ENCODE measurements at regions not wholly inside any gene's neighbourhood (a gene's known extent, or its start where the extent isn't known, plus 50 kb on each side); places are given as distances from the start of the nearest gene placed in this dataset.

DNA sequence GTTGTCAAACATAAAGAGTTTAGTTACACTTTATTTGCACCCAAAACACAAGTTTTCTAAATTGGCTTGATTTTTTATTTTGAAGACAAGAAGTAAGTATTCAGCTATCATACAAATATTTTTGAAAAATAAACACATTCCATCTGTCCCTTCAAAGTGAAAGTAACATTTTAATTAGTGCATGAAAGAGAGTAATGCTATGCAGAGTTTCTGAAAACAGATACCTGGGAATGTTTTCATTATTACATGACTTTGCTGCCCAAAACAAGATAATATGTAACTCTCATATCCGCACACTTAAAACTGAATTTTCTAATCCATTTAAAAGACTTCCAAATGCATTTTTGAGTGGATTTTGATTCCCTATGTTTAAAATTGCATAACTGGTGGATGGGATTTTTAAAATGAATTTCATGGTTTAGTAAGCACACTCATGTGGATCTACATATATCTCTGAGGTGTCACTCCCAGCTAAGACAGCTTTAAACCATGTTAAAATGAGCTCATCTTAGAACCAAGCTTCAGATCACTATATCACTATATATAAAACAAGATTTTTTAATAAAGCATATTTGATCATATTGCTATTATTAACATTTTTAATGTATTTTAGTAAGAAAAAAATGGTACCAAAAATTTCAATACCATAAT, 127.5 kb downstream of the ATPSCKMT start:
- H3K4me3 ChIP-seq (replicated peaks in 1 of 3; ENCODE audit: insufficient read depth in 1 of 3, low read depth in 2 of 3, low read length in 3 of 3): no peak overlapping the region
- ChIA-PET CTCF (ENCODE audit: low intra/inter-chr PET ratio, low total read pairs) (no interaction called here), POLR2A (no interaction called here)
- H3K9me3 ChIP-seq (ENCODE audit: low read length): no peaks in the 10 kb centered on the region
- 46% methylated on average over 1 of the region's 1 CpG for WGBS (ENCODE audit: low lambda C conversion rate)
- no peaks in the 10 kb centered on the region for H3K36me3 ChIP-seq (replicated peaks in 1 of 2; ENCODE audit: control insufficient read depth in 1 of 2, insufficient read depth in 2 of 2, low read length in 2 of 2)
- intact Hi-C loops (cut with micrococcal nuclease; ENCODE audit: unreplicated experiment): no loop called here
- H3K27ac ChIP-seq (ENCODE audit: extremely low read length, insufficient read depth, low read length): no peak overlapping the region
- no peaks in the 10 kb centered on the region for H3K4me1 ChIP-seq (ENCODE audit: insufficient read depth, low read length)
- FAIRE-seq (no peak), ATAC-seq (no peak), DNase-seq (ENCODE audit: low spot score) (no peak)
- in situ Hi-C loops (cut with HindIII; ENCODE audit: extremely low pct_ligation_motif_present, low pct_unique_long_range_greater_than_20kb): no loop called here
- BruUV-seq (replicated peaks): no TSS peak
- no peak overlapping the region for H3K4me2 ChIP-seq (ENCODE audit: low read depth, low read length)
- no peaks in the 10 kb centered on the region for H3K79me2 ChIP-seq (ENCODE audit: insufficient read depth, low read length)
- H3K27me3 ChIP-seq (ENCODE audit: control insufficient read depth in 1 of 2, insufficient read depth in 2 of 2, low read length in 2 of 2): no peaks in the 10 kb centered on the region; a peak in 1 of 5 replicates
- no peaks in the 10 kb centered on the region for H4K20me1 ChIP-seq (ENCODE audit: insufficient read depth, low read length)
- H3K9ac ChIP-seq (ENCODE audit: insufficient read depth, low read depth, low read length): no peak overlapping the region
- H2AFZ ChIP-seq (ENCODE audit: low read length): no peak overlapping the region
- TF ChIP-seq MAFG (CRISPR knock-in tag; IDR thresholded peaks at IDR 0.05): no peak
- TF ChIP-seq, protein P1, sequence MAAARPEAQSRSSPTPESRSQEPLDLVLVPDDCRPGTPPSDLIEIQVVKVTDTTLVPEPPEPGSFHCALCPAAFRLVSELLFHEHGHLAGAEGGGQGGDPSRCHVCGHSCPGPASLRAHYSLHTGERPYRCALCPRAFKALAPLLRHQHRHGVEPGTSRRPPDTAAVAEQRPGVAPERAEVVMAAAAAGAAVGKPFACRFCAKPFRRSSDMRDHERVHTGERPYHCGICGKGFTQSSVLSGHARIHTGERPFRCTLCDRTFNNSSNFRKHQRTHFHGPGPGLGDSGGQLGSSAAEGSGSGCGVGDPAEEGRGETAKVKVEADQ (CRISPR knock-in tag; IDR thresholded peaks at IDR 0.05; ENCODE audit: borderline replicate concordance): no peak
- no peak for TF ChIP-seq ISX (CRISPR knock-in tag; conservative IDR thresholded peaks at IDR 0.05)
- TF ChIP-seq ZNF549 (CRISPR knock-in tag; IDR thresholded peaks at IDR 0.05): no peak
- TF ChIP-seq, protein P2, sequence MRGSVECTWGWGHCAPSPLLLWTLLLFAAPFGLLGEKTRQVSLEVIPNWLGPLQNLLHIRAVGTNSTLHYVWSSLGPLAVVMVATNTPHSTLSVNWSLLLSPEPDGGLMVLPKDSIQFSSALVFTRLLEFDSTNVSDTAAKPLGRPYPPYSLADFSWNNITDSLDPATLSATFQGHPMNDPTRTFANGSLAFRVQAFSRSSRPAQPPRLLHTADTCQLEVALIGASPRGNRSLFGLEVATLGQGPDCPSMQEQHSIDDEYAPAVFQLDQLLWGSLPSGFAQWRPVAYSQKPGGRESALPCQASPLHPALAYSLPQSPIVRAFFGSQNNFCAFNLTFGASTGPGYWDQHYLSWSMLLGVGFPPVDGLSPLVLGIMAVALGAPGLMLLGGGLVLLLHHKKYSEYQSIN (CRISPR knock-in tag; IDR thresholded peaks at IDR 0.05; ENCODE audit: borderline replicate concordance): no peak
- TF ChIP-seq PCBP2 (optimal IDR thresholded peaks at IDR 0.05; ENCODE audit: low read depth, low read length, poor library complexity, severe bottlenecking): no peak
- TF ChIP-seq, protein P3, sequence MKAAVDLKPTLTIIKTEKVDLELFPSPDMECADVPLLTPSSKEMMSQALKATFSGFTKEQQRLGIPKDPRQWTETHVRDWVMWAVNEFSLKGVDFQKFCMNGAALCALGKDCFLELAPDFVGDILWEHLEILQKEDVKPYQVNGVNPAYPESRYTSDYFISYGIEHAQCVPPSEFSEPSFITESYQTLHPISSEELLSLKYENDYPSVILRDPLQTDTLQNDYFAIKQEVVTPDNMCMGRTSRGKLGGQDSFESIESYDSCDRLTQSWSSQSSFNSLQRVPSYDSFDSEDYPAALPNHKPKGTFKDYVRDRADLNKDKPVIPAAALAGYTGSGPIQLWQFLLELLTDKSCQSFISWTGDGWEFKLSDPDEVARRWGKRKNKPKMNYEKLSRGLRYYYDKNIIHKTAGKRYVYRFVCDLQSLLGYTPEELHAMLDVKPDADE (CRISPR knock-in tag; IDR thresholded peaks at IDR 0.05): no peak
- TF ChIP-seq, protein P4, sequence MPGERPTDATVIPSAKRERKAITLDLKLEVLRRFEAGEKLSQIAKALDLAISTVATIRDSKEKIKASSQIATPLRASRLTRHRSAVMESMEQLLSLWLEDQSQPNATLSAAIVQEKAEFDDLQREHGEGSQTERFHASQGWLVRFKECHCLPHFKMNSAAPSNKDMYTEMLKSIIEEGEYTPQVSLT (CRISPR knock-in tag; IDR thresholded peaks at IDR 0.05; ENCODE audit: borderline replicate concordance, low read depth): no peak
- no peak for TF ChIP-seq ZNF343 (CRISPR knock-in tag; IDR thresholded peaks at IDR 0.05)
- TF ChIP-seq PHF20 (CRISPR knock-in tag; IDR thresholded peaks at IDR 0.05): no peak
- no peak for TF ChIP-seq ZNF432 (CRISPR knock-in tag; IDR thresholded peaks at IDR 0.05; ENCODE audit: borderline replicate concordance)
- no peak for TF ChIP-seq ZFP1 (CRISPR knock-in tag; IDR thresholded peaks at IDR 0.05)
- TF ChIP-seq, protein P5, sequence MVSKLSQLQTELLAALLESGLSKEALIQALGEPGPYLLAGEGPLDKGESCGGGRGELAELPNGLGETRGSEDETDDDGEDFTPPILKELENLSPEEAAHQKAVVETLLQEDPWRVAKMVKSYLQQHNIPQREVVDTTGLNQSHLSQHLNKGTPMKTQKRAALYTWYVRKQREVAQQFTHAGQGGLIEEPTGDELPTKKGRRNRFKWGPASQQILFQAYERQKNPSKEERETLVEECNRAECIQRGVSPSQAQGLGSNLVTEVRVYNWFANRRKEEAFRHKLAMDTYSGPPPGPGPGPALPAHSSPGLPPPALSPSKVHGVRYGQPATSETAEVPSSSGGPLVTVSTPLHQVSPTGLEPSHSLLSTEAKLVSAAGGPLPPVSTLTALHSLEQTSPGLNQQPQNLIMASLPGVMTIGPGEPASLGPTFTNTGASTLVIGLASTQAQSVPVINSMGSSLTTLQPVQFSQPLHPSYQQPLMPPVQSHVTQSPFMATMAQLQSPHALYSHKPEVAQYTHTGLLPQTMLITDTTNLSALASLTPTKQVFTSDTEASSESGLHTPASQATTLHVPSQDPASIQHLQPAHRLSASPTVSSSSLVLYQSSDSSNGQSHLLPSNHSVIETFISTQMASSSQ (IDR thresholded peaks at IDR 0.05; ENCODE audit: low read depth): no peak
- TF ChIP-seq, protein P5 (CRISPR knock-in tag; IDR thresholded peaks at IDR 0.05; ENCODE audit: borderline replicate concordance): no peak
- no peak for TF ChIP-seq ZSCAN12 (CRISPR knock-in tag; IDR thresholded peaks at IDR 0.05)
- TF ChIP-seq SCMH1 (CRISPR knock-in tag; IDR thresholded peaks at IDR 0.05; ENCODE audit: borderline replicate concordance): no peak
- no peak for TF ChIP-seq ZNF335 (CRISPR knock-in tag; IDR thresholded peaks at IDR 0.05)
- TF ChIP-seq ZNF121 (CRISPR knock-in tag; IDR thresholded peaks at IDR 0.05): no peak
- TF ChIP-seq SOX5 (CRISPR knock-in tag; IDR thresholded peaks at IDR 0.05; ENCODE audit: borderline replicate concordance): no peak
